ENCODE measurements at regions not wholly inside any gene's neighbourhood (a gene's known extent, or its start where the extent isn't known, plus 50 kb on each side); places are given as distances from the start of the nearest gene placed in this dataset.

DNA sequence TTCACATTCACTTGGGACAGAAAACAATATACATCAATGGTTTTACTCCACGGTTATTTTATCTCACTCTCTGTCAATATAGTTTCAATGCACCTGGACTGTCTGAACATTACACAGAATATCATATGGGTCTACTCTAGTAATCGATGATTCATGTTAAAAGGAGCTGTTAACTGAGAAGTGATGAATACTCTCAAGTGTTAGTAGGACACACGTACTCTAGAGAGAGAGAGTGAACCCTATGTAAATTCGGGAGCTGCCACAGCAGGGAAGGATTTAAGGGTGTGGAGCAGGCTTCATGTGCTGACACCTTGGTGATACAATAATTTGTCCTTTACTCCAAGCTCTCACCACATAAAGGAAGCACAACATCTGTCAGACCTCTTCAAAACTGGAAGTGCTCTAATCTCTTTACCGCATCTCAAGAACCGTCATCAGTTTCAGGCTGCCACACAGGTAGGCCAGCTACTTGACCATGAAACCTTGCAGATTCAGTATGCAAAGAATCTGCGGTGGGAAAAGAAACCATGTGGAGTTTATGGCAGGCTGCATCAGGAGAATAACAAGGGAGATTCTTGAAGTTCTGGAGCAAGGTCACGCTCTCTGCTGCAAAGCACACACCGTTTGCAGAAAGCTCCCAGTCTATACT is 199.2 kb upstream of the TMC3 start:
- H3K36me3 ChIP-seq (ENCODE audit: control insufficient read depth, insufficient read depth, low read length) = no peaks in the 10 kb centered on the region
- ATAC-seq (no peak), DNase-seq (ENCODE audit: low read depth, low spot score) (no peak)
- CTCF ChIA-PET = no interaction called here
- intact Hi-C loops (cut with micrococcal nuclease; ENCODE audit: unreplicated experiment) (no loop called here), in situ Hi-C loops (cut with HindIII; ENCODE audit: low pct_unique_long_range_greater_than_20kb, low sequenced_read_pairs) (no loop called here)
- H3K4me3 ChIP-seq (ENCODE audit: low read depth in 2 of 2, low read length in 2 of 2) = no peak overlapping the region
- POLR2A ChIA-PET = no interaction called here
- BruUV-seq (replicated peaks) = no TSS peak
- TF ChIP-seq POLR2AphosphoS5 (IDR thresholded peaks at IDR 0.05; ENCODE audit: low read depth, low read length) (no peak), TCF7L2 (IDR thresholded peaks at IDR 0.05; ENCODE audit: low read depth, low read length) (no peak), CTCF (IDR thresholded peaks at IDR 0.05) (no peak), SIN3A (IDR thresholded peaks at IDR 0.05; ENCODE audit: borderline replicate concordance, insufficient read depth, low read depth, low read length) (no peak), REST (IDR thresholded peaks at IDR 0.05; ENCODE audit: insufficient read depth in 1 of 2, low read depth in 2 of 2, low read length in 1 of 2) (no peak)
- H3K9me3 ChIP-seq (ENCODE audit: control insufficient read depth, insufficient read depth, low read depth, low read length) = no peaks in the 10 kb centered on the region
- no peaks in the 10 kb centered on the region for H3K27me3 ChIP-seq (ENCODE audit: control insufficient read depth, insufficient read depth, low read length)
- no peaks in the 10 kb centered on the region for H3K4me1 ChIP-seq (ENCODE audit: control insufficient read depth, insufficient read depth, low read length)
- H3K27ac ChIP-seq (ENCODE audit: low read length) = no peak overlapping the region

- in situ Hi-C loops (cut with HindIII; ENCODE audit: low pct_unique_long_range_greater_than_20kb, low sequenced_read_pairs) = no loop called here
- intact Hi-C loops (cut with micrococcal nuclease; ENCODE audit: unreplicated experiment) = no loop called here
- ATAC-seq (no peak), DNase-seq (ENCODE audit: low read depth, low spot score) (no peak)
- Histone ChIP-seq H3K27ac (ENCODE audit: low read length) (no peak overlapping the region), H3K27me3 (ENCODE audit: control insufficient read depth, insufficient read depth, low read length) (no peaks in the 10 kb centered on the region), H3K4me3 (ENCODE audit: low read depth in 2 of 2, low read length in 2 of 2) (no peak overlapping the region), H3K4me1 (ENCODE audit: control insufficient read depth, insufficient read depth, low read length) (no peaks in the 10 kb centered on the region), H3K36me3 (ENCODE audit: control insufficient read depth, insufficient read depth, low read length) (no peaks in the 10 kb centered on the region), H3K9me3 (ENCODE audit: control insufficient read depth, insufficient read depth, low read depth, low read length) (no peaks in the 10 kb centered on the region)
- TF ChIP-seq REST (IDR thresholded peaks at IDR 0.05; ENCODE audit: insufficient read depth in 1 of 2, low read depth in 2 of 2, low read length in 1 of 2) (no peak), TCF7L2 (IDR thresholded peaks at IDR 0.05; ENCODE audit: low read depth, low read length) (no peak), SIN3A (IDR thresholded peaks at IDR 0.05; ENCODE audit: borderline replicate concordance, insufficient read depth, low read depth, low read length) (no peak), POLR2AphosphoS5 (IDR thresholded peaks at IDR 0.05; ENCODE audit: low read depth, low read length) (no peak), CTCF (IDR thresholded peaks at IDR 0.05) (no peak)
- ChIA-PET POLR2A (no interaction called here), CTCF (no interaction called here)
- BruUV-seq (replicated peaks) = no TSS peak
Measured at GRCh38 chr15:81572190-81572589, 198.2 kb upstream of the TMC3 start.
